GM12878 (cell line): ENCODE measurements at regions not wholly inside any gene's neighbourhood (a gene's known extent, or its start where the extent isn't known, plus 50 kb on each side); places are given as distances from the start of the nearest gene placed in this dataset.

Experiments used
- ATAC-seq: fragments of 200-7000 bp; cut with Tn5 transposase; 3 replicates; pipeline ENCODE4 v1.9.1; 2020; ENCODE audit warnings: mild to moderate bottlenecking, moderate library complexity
- BruUV-seq: library from RNA; stranded (reverse); fragments of 400-500 nt; replicated peaks from 2 replicates; lab custom pipeline; 2021; lab: Mats Ljungman, UMichigan
- CTCF ChIA-PET: fragments of 300-600 bp; sonication (Branson Sonifier 250); formaldehyde crosslinking; extraction: SDS; loops from one replicate; lab custom pipeline; 2021; ENCODE audit warnings: inconsistent platforms; lab: Yijun Ruan, JAX
- POLR2A ChIA-PET: fragments of 350-600 bp; formaldehyde crosslinking; extraction: SDS; loops from one replicate; lab custom pipeline; 2021; ENCODE audit warnings: inconsistent platforms; lab: Charles Lee
- RAD21 ChIA-PET: fragments of 300-600 bp; sonication (Branson Sonifier 250); formaldehyde crosslinking; loops from one replicate; lab custom pipeline; 2023; ENCODE audit warnings: antibody characterized with exemption; ENCODE audit not compliant: unreplicated experiment; lab: Charles Lee
- SMC1A ChIA-PET: fragments of 300-600 bp; sonication (Branson Sonifier 250); formaldehyde crosslinking; loops from one replicate; lab custom pipeline; 2023; ENCODE audit not compliant: unreplicated experiment, uncharacterized antibody; lab: Charles Lee
- DNase-seq: peaks from one replicate; pipeline ENCODE4 v3.0.0-alpha.2; 2011; ENCODE audit warnings: low read depth, low spot score
- FAIRE-seq: peaks from 3 replicates; lab custom pipeline; 2011; peaks lifted over from hg19 to GRCh38; lab: Jason Lieb, UNC
- H2AFZ ChIP-seq: 2 replicates; pipeline ENCODE4 v1.6.0; 2011; ENCODE audit warnings: low read depth, low read length, control low read depth; ENCODE audit not compliant: control insufficient read depth
- H3K27ac ChIP-seq: 2 replicates; pipeline ENCODE4 v1.5.1; 2011; ENCODE audit warnings: control low read depth; ENCODE audit not compliant: control insufficient read depth, insufficient read depth
- H3K27me3 ChIP-seq, 2 experiments: replicated peaks in 1 of 2; 2 replicates each; pipeline versions ENCODE4 v1.6.0 to v1.6.1; 2011; ENCODE audit warnings: low read length in 1 of 2; ENCODE audit not compliant: control insufficient read depth in 2 of 2, insufficient read depth in 2 of 2
- H3K36me3 ChIP-seq, 2 experiments: 2 replicates each; pipeline ENCODE4 v1.5.1; 2011; ENCODE audit warnings: low read length in 1 of 2; ENCODE audit not compliant: control insufficient read depth in 2 of 2, insufficient read depth in 2 of 2
- H3K4me1 ChIP-seq: 2 replicates; pipeline ENCODE4 v1.6.1; 2011; ENCODE audit warnings: mild to moderate bottlenecking, low read length, moderate library complexity, mixed read lengths; ENCODE audit not compliant: control insufficient read depth, insufficient read depth
- H3K4me2 ChIP-seq: 2 replicates; pipeline ENCODE4 v1.6.0; 2011; ENCODE audit warnings: control low read depth; ENCODE audit not compliant: control insufficient read depth, insufficient read depth
- H3K4me3 ChIP-seq: fragments of 200-600 bp; sonication (generic); 2 replicates; pipeline ENCODE4 v1.5.1; 2016
- H3K79me2 ChIP-seq: 2 replicates; pipeline ENCODE4 v1.6.0; 2011; ENCODE audit warnings: low read length; ENCODE audit not compliant: control insufficient read depth, insufficient read depth
- H3K9ac ChIP-seq: 2 replicates; pipeline ENCODE4 v1.8.0; 2011; ENCODE audit warnings: low read length, control low read depth, mixed read lengths; ENCODE audit not compliant: control insufficient read depth, insufficient read depth
- H3K9me3 ChIP-seq: replicated peaks from 3 replicates; pipeline ENCODE4 v1.5.1; 2011; ENCODE audit warnings: mild to moderate bottlenecking, low read length; ENCODE audit not compliant: control insufficient read depth, insufficient read depth
- H4K20me1 ChIP-seq: 2 replicates; pipeline ENCODE4 v1.6.0; 2011; ENCODE audit not compliant: control insufficient read depth, insufficient read depth
- BACH1 ChIP-seq: fragments of 450-650 bp; IDR thresholded peaks from 2 replicates; pipeline ENCODE4 v1.6.1; 2017; ENCODE audit warnings: mild to moderate bottlenecking, borderline replicate concordance
- CBFB ChIP-seq: IDR thresholded peaks from 2 replicates; pipeline ENCODE4 v1.6.1; 2016; ENCODE audit warnings: antibody characterized with exemption, low read depth
- CEBPB ChIP-seq, 2 experiments: fragments of 150-350 bp in 1 of 2; IDR thresholded peaks; 2 replicates each; pipeline ENCODE4 v1.6.1; 2012 to 2014; ENCODE audit warnings: low read depth in 2 of 2, low read length in 2 of 2, borderline replicate concordance in 1 of 2, inconsistent platforms in 1 of 2
- EZH2 ChIP-seq: IDR thresholded peaks from 2 replicates; pipeline ENCODE4 v1.6.1; 2012; ENCODE audit warnings: low read depth, mild to moderate bottlenecking, control low read depth, inconsistent platforms, low read length, borderline replicate concordance; ENCODE audit not compliant: control insufficient read depth
- FOXK2 ChIP-seq: fragments of 450-650 bp; IDR thresholded peaks from 2 replicates; pipeline ENCODE4 v1.6.1; 2017; ENCODE audit warnings: mild to moderate bottlenecking, moderate library complexity
- FOXM1 ChIP-seq: IDR thresholded peaks from 2 replicates; pipeline ENCODE4 v1.6.1; 2012; ENCODE audit warnings: low read depth, mild to moderate bottlenecking, inconsistent platforms, low read length, moderate library complexity
- GABPA ChIP-seq: IDR thresholded peaks from 2 replicates; pipeline ENCODE4 v1.6.1; 2014; ENCODE audit warnings: antibody characterized with exemption, low read depth, mild to moderate bottlenecking, inconsistent platforms
- HCFC1 ChIP-seq: fragments of 150-350 bp; IDR thresholded peaks from 2 replicates; pipeline ENCODE4 v1.6.1; 2014; ENCODE audit warnings: low read length
- HDAC2 ChIP-seq: fragments of 200-600 bp; sonication (generic); IDR thresholded peaks from 2 replicates; pipeline ENCODE4 v1.6.1; 2017
- IKZF2 ChIP-seq, 2 experiments: fragments of 450-650 bp; IDR thresholded peaks; 2 replicates each; pipeline ENCODE4 v1.6.1; 2017; ENCODE audit warnings: mild to moderate bottlenecking in 2 of 2, moderate library complexity in 2 of 2
- IRF4 ChIP-seq: IDR thresholded peaks from 2 replicates; pipeline ENCODE4 v1.6.1; 2011; ENCODE audit warnings: low read depth, low read length
- KAT2A ChIP-seq: conservative IDR thresholded peaks from 2 replicates; pipeline ENCODE4 v1.6.1; 2011; ENCODE audit warnings: low read depth, low read length; ENCODE audit not compliant: control insufficient read depth
- KLF5 ChIP-seq: fragments of 450-650 bp; IDR thresholded peaks from 2 replicates; pipeline ENCODE4 v1.6.1; 2014; ENCODE audit warnings: mild to moderate bottlenecking; ENCODE audit not compliant: partially characterized antibody
- MEF2A ChIP-seq: IDR thresholded peaks from 2 replicates; pipeline ENCODE4 v1.6.1; 2011; ENCODE audit warnings: low read depth, mild to moderate bottlenecking, low read length, moderate library complexity; ENCODE audit not compliant: insufficient read depth
- NRF1 ChIP-seq: conservative IDR thresholded peaks from 2 replicates; pipeline ENCODE4 v1.6.1; 2011; ENCODE audit warnings: mild to moderate bottlenecking, low read depth, low read length, improper control_type of control experiment
- PAX8 ChIP-seq: fragments of 450-650 bp; IDR thresholded peaks from 2 replicates; pipeline ENCODE4 v1.6.1; 2017; ENCODE audit warnings: mild to moderate bottlenecking, moderate library complexity
- POLR2AphosphoS2 ChIP-seq: IDR thresholded peaks from 2 replicates; pipeline ENCODE4 v1.6.1; 2011; ENCODE audit warnings: low read depth, mild to moderate bottlenecking, low read length, improper control_type of control experiment, moderate library complexity
- TCF3 ChIP-seq: IDR thresholded peaks from 2 replicates; pipeline ENCODE4 v1.6.1; 2012; ENCODE audit warnings: low read depth, mild to moderate bottlenecking, low read length, borderline replicate concordance; ENCODE audit not compliant: insufficient read depth
- ZNF274 ChIP-seq: IDR thresholded peaks from one replicate; pipeline ENCODE4 v1.8.0; 2011; ENCODE audit not compliant: insufficient read length, insufficient read depth
- WGBS: methylation state at CpG from one replicate; pipeline ENCODE4 v1.1.6; 2016; ENCODE audit warnings: low lambda C conversion rate; ENCODE audit not compliant: insufficient replicate concordance, insufficient coverage; ENCODE audit errors: missing lambda C conversion rate; 5-methylcytosine and 5-hydroxymethylcytosine counted together
- in situ Hi-C: fragments of 300-500 bp; cut with MboI; formaldehyde crosslinking; loops from 9 replicates; pipeline ENCODE4 v1.14.3; 2018; ENCODE audit warnings: mixed read lengths
- intact Hi-C: fragments of 100-400 bp; cut with micrococcal nuclease; formaldehyde crosslinking; loops from one replicate; pipeline ENCODE4 v1.14.2; 2022; ENCODE audit not compliant: unreplicated experiment
- TF ChIP-seq, protein P1 (sequence below), 3 experiments: IDR thresholded peaks in 2 of 3; conservative IDR thresholded peaks in 1 of 3; 2 replicates each; pipeline ENCODE4 v1.5.1; 2011; ENCODE audit warnings: low read depth in 3 of 3, low read length in 3 of 3, mild to moderate bottlenecking in 3 of 3, control low read depth in 2 of 3, moderate library complexity in 2 of 3, inconsistent platforms in 1 of 3, mixed read lengths in 1 of 3; ENCODE audit not compliant: control insufficient read depth in 2 of 3, insufficient read depth in 1 of 3; ENCODE audit errors: extremely low read depth in 1 of 3

DNA sequence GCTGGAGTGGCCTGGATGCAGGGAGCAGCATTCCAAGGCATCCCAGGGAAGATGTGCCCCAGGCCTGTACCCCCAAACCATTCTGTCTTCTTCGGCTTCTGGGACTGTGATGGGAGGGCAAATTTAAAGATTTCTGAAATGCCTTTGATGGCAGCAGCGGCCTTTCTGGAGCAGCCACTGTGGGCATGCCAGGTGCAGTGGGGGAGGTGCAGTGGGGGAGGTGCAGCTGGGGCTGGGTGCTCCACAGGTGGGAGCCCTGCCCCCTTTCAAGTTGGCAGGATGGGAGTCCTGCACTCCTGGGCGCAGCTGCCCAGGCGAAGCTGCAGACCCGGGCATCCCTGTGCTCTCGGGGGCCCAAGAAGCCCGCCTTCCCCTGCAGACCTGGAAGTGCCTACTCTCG lies 293.5 kb upstream of the MOCS1 start:
- Histone ChIP-seq H3K9me3 (no peaks in the 10 kb centered on the region; the same call in 2 of the 3 replicates), H3K4me1 (no peaks in the 10 kb centered on the region), H3K4me2 (no peak overlapping the region), H2AFZ (no peak overlapping the region), H3K27me3 (no peaks in the 10 kb centered on the region), H3K36me3 (no peaks in the 10 kb centered on the region), H3K4me3 (no peak overlapping the region), H3K79me2 (no peaks in the 10 kb centered on the region), H4K20me1 (no peaks in the 10 kb centered on the region), H3K27ac (no peak overlapping the region), H3K9ac (no peak overlapping the region)
- RAD21 ChIA-PET, result no interaction called here
- intact Hi-C loops, result no loop called here
- POLR2A ChIA-PET, result no interaction called here
- CTCF ChIA-PET, result no interaction called here
- WGBS, result under 1% methylated on average over 7 of the region's 8 CpGs
- SMC1A ChIA-PET, result no interaction called here
- TF ChIP-seq KAT2A (no peak), TCF3 (no peak), GABPA (no peak), IRF4 (no peak), CBFB (no peak), EZH2 (no peak), NRF1 (no peak), FOXM1 (no peak), MEF2A (no peak), ZNF274 (no peak), POLR2AphosphoS2 (no peak), FOXK2 (no peak), KLF5 (no peak), BACH1 (no peak), HDAC2 (no peak), CEBPB (IDR thresholded peaks at IDR 0.05; ENCODE audit: borderline replicate concordance in 1 of 2, low read depth in 2 of 2, low read length in 2 of 2) (no peak), IKZF2 (IDR thresholded peaks at IDR 0.05) (no peak), PAX8 (no peak), HCFC1 (no peak)
- TF ChIP-seq, protein P1, sequence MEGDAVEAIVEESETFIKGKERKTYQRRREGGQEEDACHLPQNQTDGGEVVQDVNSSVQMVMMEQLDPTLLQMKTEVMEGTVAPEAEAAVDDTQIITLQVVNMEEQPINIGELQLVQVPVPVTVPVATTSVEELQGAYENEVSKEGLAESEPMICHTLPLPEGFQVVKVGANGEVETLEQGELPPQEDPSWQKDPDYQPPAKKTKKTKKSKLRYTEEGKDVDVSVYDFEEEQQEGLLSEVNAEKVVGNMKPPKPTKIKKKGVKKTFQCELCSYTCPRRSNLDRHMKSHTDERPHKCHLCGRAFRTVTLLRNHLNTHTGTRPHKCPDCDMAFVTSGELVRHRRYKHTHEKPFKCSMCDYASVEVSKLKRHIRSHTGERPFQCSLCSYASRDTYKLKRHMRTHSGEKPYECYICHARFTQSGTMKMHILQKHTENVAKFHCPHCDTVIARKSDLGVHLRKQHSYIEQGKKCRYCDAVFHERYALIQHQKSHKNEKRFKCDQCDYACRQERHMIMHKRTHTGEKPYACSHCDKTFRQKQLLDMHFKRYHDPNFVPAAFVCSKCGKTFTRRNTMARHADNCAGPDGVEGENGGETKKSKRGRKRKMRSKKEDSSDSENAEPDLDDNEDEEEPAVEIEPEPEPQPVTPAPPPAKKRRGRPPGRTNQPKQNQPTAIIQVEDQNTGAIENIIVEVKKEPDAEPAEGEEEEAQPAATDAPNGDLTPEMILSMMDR (IDR thresholded peaks at IDR 0.05 in 2 of 3, conservative IDR thresholded peaks at IDR 0.05 in 1 of 3; ENCODE audit: control insufficient read depth in 2 of 3, extremely low read depth in 1 of 3, insufficient read depth in 1 of 3, low read depth in 3 of 3, low read length in 3 of 3), result no peak
- no TSS peak for BruUV-seq
- FAIRE-seq (no peak), DNase-seq (no peak), ATAC-seq (no peak)
- in situ Hi-C loops, result no loop called here
